Osteocyte (in vitro differentiated cells): ENCODE measurements at regions not wholly inside any gene's neighbourhood (a gene's known extent, or its start where the extent isn't known, plus 50 kb on each side); places are given as distances from the start of the nearest gene placed in this dataset.

Experiments
- DNase-seq: peaks from one replicate; pipeline ENCODE4 v3.0.0; 2021; ENCODE audit warnings: mixed read lengths; ENCODE audit not compliant: unreplicated experiment; ENCODE audit errors: extremely low spot score
- H3K27ac Mint-ChIP-seq: one replicate; pipeline ENCODE4 v1.8.0; 2021; ENCODE audit warnings: mild to moderate bottlenecking, mixed read lengths; ENCODE audit not compliant: unreplicated experiment
- H3K27me3 Mint-ChIP-seq: one replicate; pipeline ENCODE4 v1.8.0; 2021; ENCODE audit warnings: mixed read lengths; ENCODE audit not compliant: unreplicated experiment
- H3K36me3 Mint-ChIP-seq: one replicate; pipeline ENCODE4 v1.8.0; 2021; ENCODE audit warnings: mixed read lengths; ENCODE audit not compliant: unreplicated experiment
- H3K4me1 Mint-ChIP-seq: one replicate; pipeline ENCODE4 v1.8.0; 2021; ENCODE audit warnings: mixed read lengths; ENCODE audit not compliant: unreplicated experiment
- H3K4me3 Mint-ChIP-seq: one replicate; pipeline ENCODE4 v1.8.0; 2021; ENCODE audit warnings: mild to moderate bottlenecking, moderate library complexity, mixed read lengths; ENCODE audit not compliant: unreplicated experiment
- H3K9me3 Mint-ChIP-seq: one replicate; pipeline ENCODE4 v1.8.0; 2021; ENCODE audit warnings: mixed read lengths; ENCODE audit not compliant: unreplicated experiment
- TF ChIP-seq, protein P1 (sequence below): fragments of 200-600 bp; sonication (generic); IDR thresholded peaks from 2 replicates; pipeline ENCODE4 v1.5.0; 2021; ENCODE audit warnings: antibody characterized with exemption, mild to moderate bottlenecking, moderate library complexity

DNA sequence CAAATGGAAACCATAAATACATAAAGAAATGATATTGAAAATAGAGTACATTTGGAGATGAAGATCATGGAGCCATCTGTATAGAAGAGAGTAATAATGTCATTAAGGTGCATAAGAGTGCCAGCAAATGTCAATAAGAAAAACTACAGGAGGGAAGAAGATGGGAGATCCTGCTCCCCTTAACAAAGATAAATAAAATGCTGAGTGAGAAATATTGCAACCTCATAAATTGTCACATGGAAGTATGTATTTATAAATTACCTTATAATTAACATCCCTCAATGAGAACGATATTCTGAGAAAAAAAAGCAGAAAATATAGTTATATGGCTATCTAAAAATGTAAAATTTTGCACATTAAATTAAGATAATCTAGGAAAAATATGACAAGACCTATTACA lies 155.2 kb upstream of the PRSS1 start:
- TF ChIP-seq, protein P1, sequence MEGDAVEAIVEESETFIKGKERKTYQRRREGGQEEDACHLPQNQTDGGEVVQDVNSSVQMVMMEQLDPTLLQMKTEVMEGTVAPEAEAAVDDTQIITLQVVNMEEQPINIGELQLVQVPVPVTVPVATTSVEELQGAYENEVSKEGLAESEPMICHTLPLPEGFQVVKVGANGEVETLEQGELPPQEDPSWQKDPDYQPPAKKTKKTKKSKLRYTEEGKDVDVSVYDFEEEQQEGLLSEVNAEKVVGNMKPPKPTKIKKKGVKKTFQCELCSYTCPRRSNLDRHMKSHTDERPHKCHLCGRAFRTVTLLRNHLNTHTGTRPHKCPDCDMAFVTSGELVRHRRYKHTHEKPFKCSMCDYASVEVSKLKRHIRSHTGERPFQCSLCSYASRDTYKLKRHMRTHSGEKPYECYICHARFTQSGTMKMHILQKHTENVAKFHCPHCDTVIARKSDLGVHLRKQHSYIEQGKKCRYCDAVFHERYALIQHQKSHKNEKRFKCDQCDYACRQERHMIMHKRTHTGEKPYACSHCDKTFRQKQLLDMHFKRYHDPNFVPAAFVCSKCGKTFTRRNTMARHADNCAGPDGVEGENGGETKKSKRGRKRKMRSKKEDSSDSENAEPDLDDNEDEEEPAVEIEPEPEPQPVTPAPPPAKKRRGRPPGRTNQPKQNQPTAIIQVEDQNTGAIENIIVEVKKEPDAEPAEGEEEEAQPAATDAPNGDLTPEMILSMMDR, result no peak
- peaks cover 37% of the 10 kb centered on the region for H3K27me3 Mint-ChIP-seq
- no peaks in the 10 kb centered on the region for H3K36me3 Mint-ChIP-seq
- DNase-seq, result no peak
- no peak overlapping the region for H3K4me3 Mint-ChIP-seq
- no peaks in the 10 kb centered on the region for H3K9me3 Mint-ChIP-seq
- peaks cover 4% of the 10 kb centered on the region for H3K4me1 Mint-ChIP-seq
- H3K27ac Mint-ChIP-seq, result no peak overlapping the region

DNA sequence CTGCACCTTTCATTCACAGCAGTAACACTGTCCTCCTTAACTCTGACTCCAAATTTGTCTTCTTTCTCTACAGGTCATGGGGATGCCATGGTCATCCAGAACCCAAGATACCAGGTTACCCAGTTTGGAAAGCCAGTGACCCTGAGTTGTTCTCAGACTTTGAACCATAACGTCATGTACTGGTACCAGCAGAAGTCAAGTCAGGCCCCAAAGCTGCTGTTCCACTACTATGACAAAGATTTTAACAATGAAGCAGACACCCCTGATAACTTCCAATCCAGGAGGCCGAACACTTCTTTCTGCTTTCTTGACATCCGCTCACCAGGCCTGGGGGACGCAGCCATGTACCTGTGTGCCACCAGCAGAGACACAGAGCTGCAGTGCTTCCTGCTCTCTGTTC lies 156.2 kb upstream of the PRSS1 start:
- H3K27me3 Mint-ChIP-seq, result peaks cover 30% of the 10 kb centered on the region
- DNase-seq, result no peak
- peaks cover 4% of the 10 kb centered on the region for H3K4me1 Mint-ChIP-seq
- no peak overlapping the region for H3K27ac Mint-ChIP-seq
- H3K4me3 Mint-ChIP-seq, result no peak overlapping the region
- no peaks in the 10 kb centered on the region for H3K9me3 Mint-ChIP-seq
- no peaks in the 10 kb centered on the region for H3K36me3 Mint-ChIP-seq
- TF ChIP-seq, protein P1, result no peak

GRCh38 chr7:142592664-142593063 lies 156.6 kb upstream of the PRSS1 start:
- peaks cover 4% of the 10 kb centered on the region for H3K4me1 Mint-ChIP-seq
- no peaks in the 10 kb centered on the region for H3K36me3 Mint-ChIP-seq
- H3K4me3 Mint-ChIP-seq, result no peak overlapping the region
- no peak for DNase-seq
- H3K27ac Mint-ChIP-seq, result no peak overlapping the region
- H3K9me3 Mint-ChIP-seq, result no peaks in the 10 kb centered on the region
- H3K27me3 Mint-ChIP-seq, result peaks cover 26% of the 10 kb centered on the region
- TF ChIP-seq, protein P1, result no peak

- H3K27me3 Mint-ChIP-seq, result peaks cover 24% of the 10 kb centered on the region
- TF ChIP-seq, protein P1, result no peak
These were observed 157.0 kb upstream of the PRSS1 start for GRCh38 chr7:142592231-142592630.

DNA sequence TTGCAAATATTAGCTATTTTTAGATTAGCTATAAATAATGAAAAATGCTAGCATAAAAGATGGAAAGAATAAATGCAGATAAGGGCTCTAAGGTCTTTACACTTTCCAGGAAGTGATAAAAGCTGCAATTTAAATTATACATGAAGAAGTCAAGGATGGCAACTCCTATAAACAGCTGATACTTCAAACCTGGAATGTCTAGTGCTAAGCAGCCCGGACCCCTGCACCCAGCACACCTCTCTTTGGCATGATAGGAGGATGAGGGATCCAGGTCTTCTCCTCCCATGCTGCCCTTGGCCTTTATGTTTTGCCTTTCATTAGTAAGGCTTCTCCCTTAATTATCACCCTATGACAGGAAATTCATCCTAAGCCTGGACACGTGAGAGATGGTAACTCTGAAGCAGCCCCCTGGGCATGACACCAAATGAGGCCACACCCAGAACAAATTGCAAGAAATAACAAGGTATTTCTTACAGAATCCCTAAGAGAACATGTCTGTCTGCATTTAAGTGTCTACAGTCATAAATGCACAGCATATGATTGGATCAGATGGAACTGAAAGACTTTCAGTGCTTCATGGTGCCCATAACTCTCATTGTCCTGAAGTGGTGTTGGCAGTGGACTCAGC lies 158.3 kb upstream of the PRSS1 start:
- H3K4me1 Mint-ChIP-seq, result peaks cover 4% of the 10 kb centered on the region
- TF ChIP-seq, protein P1, result no peak
- no peak for DNase-seq
- H3K4me3 Mint-ChIP-seq, result no peak overlapping the region
- H3K27me3 Mint-ChIP-seq, result peaks cover 15% of the 10 kb centered on the region
- no peaks in the 10 kb centered on the region for H3K36me3 Mint-ChIP-seq
- no peaks in the 10 kb centered on the region for H3K9me3 Mint-ChIP-seq
- H3K27ac Mint-ChIP-seq, result no peak overlapping the region

More at GRCh38 chr7:142592231-142592630, 157.0 kb upstream of the PRSS1 start:
- no peak for DNase-seq
- Mint-ChIP-seq H3K4me3 (no peak overlapping the region), H3K9me3 (no peaks in the 10 kb centered on the region), H3K4me1 (peaks cover 4% of the 10 kb centered on the region), H3K36me3 (no peaks in the 10 kb centered on the region), H3K27ac (no peak overlapping the region)
